ENCODE measurements at regions not wholly inside any gene's neighbourhood (a gene's known extent, or its start where the extent isn't known, plus 50 kb on each side); places are given as distances from the start of the nearest gene placed in this dataset.

GRCh38 chr5:179494774-179495526 is 55.4 kb upstream of the RUFY1 start:
- WGBS (ENCODE audit: insufficient coverage, low coverage, missing lambda C conversion rate): 13% methylated on average over 12 of the region's 12 CpGs
- H3K79me2 ChIP-seq (ENCODE audit: control insufficient read depth, insufficient read depth, low read length): no peaks in the 10 kb centered on the region
- FAIRE-seq: no peak
- intact Hi-C loops (cut with micrococcal nuclease): loop anchor here (1.0 to 2.0 kb wide), 2 partner anchors 218 to 328 kb away; no protein-coding TSS in a partner anchor
- CTCF ChIA-PET (ENCODE audit: low intra/inter-chr PET ratio): interaction anchor here (0.6 to 1.5 kb wide), 3 partner anchors 269 to 328 kb away, joined by 3 to 12 read pairs (median 3); no protein-coding TSS in a partner anchor
- H3K9me3 ChIP-seq (replicated peaks; ENCODE audit: control insufficient read depth, insufficient read depth, low read depth, low read length): no peaks in the 10 kb centered on the region
- H3K4me1 ChIP-seq (replicated peaks in 1 of 2; ENCODE audit: control insufficient read depth in 2 of 2, insufficient read depth in 2 of 2, low read length in 2 of 2): peaks cover 0 to 6% of the 10 kb centered on the region in 2 experiments; a peak in 1 of 5 replicates
- no peak overlapping the region for H2AFZ ChIP-seq (ENCODE audit: low read depth, low read length)
- POLR2A ChIA-PET: no interaction called here
- H3K36me3 ChIP-seq (ENCODE audit: control insufficient read depth, insufficient read depth, low read length): no peaks in the 10 kb centered on the region
- no peak for ATAC-seq
- H3K9ac ChIP-seq (ENCODE audit: insufficient read depth in 1 of 2, low read depth in 2 of 2, low read length in 2 of 2): no peak overlapping the region
- H3K4me3 ChIP-seq: no peak overlapping the region
- TF ChIP-seq MEF2D (tag; conservative IDR thresholded peaks at IDR 0.05; ENCODE audit: low read depth) (no peak), MAX (CRISPR knock-in tag; IDR thresholded peaks at IDR 0.05) (0 out of 2 replicates have a peak, but pooled peaks have one; percentile 20), ARID3A (IDR thresholded peaks at IDR 0.05; ENCODE audit: borderline replicate concordance, low read depth, low read length) (no peak), USF1 (CRISPR knock-in tag; IDR thresholded peaks at IDR 0.05) (0 out of 2 replicates have a peak, but pooled peaks have one; percentile 18), ADNP (tag; IDR thresholded peaks at IDR 0.05) (no peak), NCOA4 (IDR thresholded peaks at IDR 0.05; ENCODE audit: partially characterized antibody) (no peak), KDM1A (IDR thresholded peaks at IDR 0.05) (peak in 1 of 2 experiments; percentile 40; a peak in 1 of 4 replicates), THAP12 (CRISPR knock-in tag; IDR thresholded peaks at IDR 0.05) (no peak)
- no peaks in the 10 kb centered on the region for H3K9me1 ChIP-seq (ENCODE audit: control insufficient read depth, insufficient read depth, low read length)
- in situ Hi-C loops (cut with MboI): loop anchor here (5.0 to 10.0 kb wide), 2 partner anchors 328 to 1200 kb away; no protein-coding TSS in a partner anchor
- no peak overlapping the region; the same call in 2 of the 3 replicates for H3K27ac ChIP-seq (ENCODE audit: extremely low read depth, low read depth, low read length)
- 0 out of 2 replicates have a peak, but pooled peaks cover 3% of the 10 kb centered on the region for H4K20me1 ChIP-seq (replicated peaks; ENCODE audit: control insufficient read depth, insufficient read depth, low read length)
- peaks cover 19 to 53% of the 10 kb centered on the region in 2 experiments for H3K27me3 ChIP-seq (ENCODE audit: control insufficient read depth in 2 of 2, insufficient read depth in 2 of 2, low read length in 2 of 2)
- no peak overlapping the region for H3K4me2 ChIP-seq (ENCODE audit: insufficient read depth, low read length)
- no peak for DNase-seq (ENCODE audit: extremely low read depth in 1 of 4, low spot score in 3 of 4)
- no TSS peak for BruUV-seq (replicated peaks)

Measured in K562 (cell line).